ENCODE measurements at regions not wholly inside any gene's neighbourhood (a gene's known extent, or its start where the extent isn't known, plus 50 kb on each side); places are given as distances from the start of the nearest gene placed in this dataset.

DNA sequence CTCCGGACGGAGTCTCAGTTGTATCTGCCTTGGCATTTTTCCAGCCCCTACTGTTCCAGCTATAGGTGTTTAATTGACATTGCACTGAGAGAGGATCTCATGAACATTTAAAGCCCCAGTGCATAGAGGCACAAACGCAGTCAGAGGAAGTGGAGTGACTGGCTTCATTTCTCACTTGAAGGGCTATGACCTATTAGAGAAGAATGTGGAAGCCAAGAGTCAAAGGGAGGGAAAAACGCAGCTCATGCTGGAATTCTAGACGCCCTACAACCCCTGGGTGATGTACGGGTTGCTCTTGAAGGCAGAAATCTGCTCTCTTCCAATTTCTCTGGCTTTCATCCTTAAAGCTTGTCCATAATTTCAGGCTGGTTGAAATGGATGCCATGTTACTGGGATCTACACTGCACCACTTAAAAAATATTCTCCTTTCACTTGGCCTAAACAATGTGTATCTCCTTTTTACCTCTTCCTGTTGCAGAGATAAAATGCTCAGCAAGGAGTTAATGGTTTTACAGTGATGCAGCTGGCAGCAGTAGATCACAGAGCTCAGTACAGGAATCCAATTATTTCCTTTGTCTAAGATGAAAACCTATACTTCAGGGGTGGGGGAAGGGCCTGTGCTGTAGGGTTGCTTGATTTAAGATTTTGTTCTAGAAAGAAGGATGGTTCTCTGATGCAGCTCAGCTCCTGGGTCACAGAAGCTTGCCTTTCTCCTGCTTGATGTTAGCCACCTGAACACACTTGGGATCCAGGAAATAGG, 61.8 kb upstream of the MAMDC2 start:
- H3K27me3 Mint-ChIP-seq (ENCODE audit: low read depth) = no peaks in the 10 kb centered on the region; the same call in 1 of the 2 replicates
- no peak for DNase-seq (ENCODE audit: low spot score)
- no peak overlapping the region for H3K27ac Mint-ChIP-seq
- TF ChIP-seq ZNF263 (CRISPR knock-in tag; IDR thresholded peaks at IDR 0.05; ENCODE audit: low read depth) (no peak), ZNF671 (CRISPR knock-in tag; IDR thresholded peaks at IDR 0.05) (no peak), ZNF396 (CRISPR knock-in tag; IDR thresholded peaks at IDR 0.05; ENCODE audit: borderline replicate concordance) (no peak), TEAD1 (CRISPR knock-in tag; IDR thresholded peaks at IDR 0.05) (no peak), GTF2I (CRISPR knock-in tag; conservative IDR thresholded peaks at IDR 0.05) (no peak), IRF2 (CRISPR knock-in tag; IDR thresholded peaks at IDR 0.05; ENCODE audit: borderline replicate concordance, low read depth) (no peak), PREB (CRISPR knock-in tag; IDR thresholded peaks at IDR 0.05; ENCODE audit: borderline replicate concordance) (no peak), NR3C1 (CRISPR knock-in tag; conservative IDR thresholded peaks at IDR 0.05; ENCODE audit: low read depth) (no peak), NFATC4 (CRISPR knock-in tag; IDR thresholded peaks at IDR 0.05) (no peak)
- TF ChIP-seq, protein P1, sequence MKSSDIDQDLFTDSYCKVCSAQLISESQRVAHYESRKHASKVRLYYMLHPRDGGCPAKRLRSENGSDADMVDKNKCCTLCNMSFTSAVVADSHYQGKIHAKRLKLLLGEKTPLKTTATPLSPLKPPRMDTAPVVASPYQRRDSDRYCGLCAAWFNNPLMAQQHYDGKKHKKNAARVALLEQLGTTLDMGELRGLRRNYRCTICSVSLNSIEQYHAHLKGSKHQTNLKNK (CRISPR knock-in tag; IDR thresholded peaks at IDR 0.05) = no peak
- H3K9me3 Mint-ChIP-seq = peaks cover 16% of the 10 kb centered on the region
- H3K4me3 Mint-ChIP-seq = no peak overlapping the region
- peak; percentile 39 for ATAC-seq
- POLR2A ChIA-PET = no interaction called here
- H3K4me1 Mint-ChIP-seq = peaks cover 15% of the 10 kb centered on the region
- H3K36me3 Mint-ChIP-seq = no peaks in the 10 kb centered on the region
- CTCF ChIA-PET = interaction anchor here (2.2 to 4.9 kb wide), 3 partner anchors 10 to 131 kb away, joined by 9 to 25 read pairs (median 11); no protein-coding TSS in a partner anchor

- peaks cover 12% of the 10 kb centered on the region for H3K9me3 Mint-ChIP-seq
- no peak overlapping the region for H3K27ac Mint-ChIP-seq
- ATAC-seq = no peak
- H3K27me3 Mint-ChIP-seq (ENCODE audit: low read depth) = no peaks in the 10 kb centered on the region; the same call in none of the 2 replicates
- no peaks in the 10 kb centered on the region for H3K36me3 Mint-ChIP-seq
- H3K4me3 Mint-ChIP-seq = no peak overlapping the region
- POLR2A ChIA-PET = no interaction called here
- CTCF ChIA-PET = interaction anchor here (4.9 kb wide), 1 partner anchor 128 kb away, joined by 25 read pairs; no protein-coding TSS in a partner anchor
- no peak for DNase-seq (ENCODE audit: low spot score)
- H3K4me1 Mint-ChIP-seq = peaks cover 15% of the 10 kb centered on the region
- TF ChIP-seq E2F1 (CRISPR knock-in tag; IDR thresholded peaks at IDR 0.05) = no peak
- TF ChIP-seq ZNF232 (CRISPR knock-in tag; IDR thresholded peaks at IDR 0.05) = no peak
- no peak for TF ChIP-seq ATF2 (CRISPR knock-in tag; IDR thresholded peaks at IDR 0.05; ENCODE audit: borderline replicate concordance, low read depth)
- no peak for TF ChIP-seq E2F5 (CRISPR knock-in tag; IDR thresholded peaks at IDR 0.05)
- no peak for TF ChIP-seq NR1H2 (CRISPR knock-in tag; IDR thresholded peaks at IDR 0.05)
- TF ChIP-seq, protein P2, sequence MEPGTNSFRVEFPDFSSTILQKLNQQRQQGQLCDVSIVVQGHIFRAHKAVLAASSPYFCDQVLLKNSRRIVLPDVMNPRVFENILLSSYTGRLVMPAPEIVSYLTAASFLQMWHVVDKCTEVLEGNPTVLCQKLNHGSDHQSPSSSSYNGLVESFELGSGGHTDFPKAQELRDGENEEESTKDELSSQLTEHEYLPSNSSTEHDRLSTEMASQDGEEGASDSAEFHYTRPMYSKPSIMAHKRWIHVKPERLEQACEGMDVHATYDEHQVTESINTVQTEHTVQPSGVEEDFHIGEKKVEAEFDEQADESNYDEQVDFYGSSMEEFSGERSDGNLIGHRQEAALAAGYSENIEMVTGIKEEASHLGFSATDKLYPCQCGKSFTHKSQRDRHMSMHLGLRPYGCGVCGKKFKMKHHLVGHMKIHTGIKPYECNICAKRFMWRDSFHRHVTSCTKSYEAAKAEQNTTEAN (CRISPR knock-in tag; IDR thresholded peaks at IDR 0.05) = no peak
- no peak for TF ChIP-seq ZNF416 (CRISPR knock-in tag; IDR thresholded peaks at IDR 0.05)
- no peak for TF ChIP-seq RELA (CRISPR knock-in tag; IDR thresholded peaks at IDR 0.05; ENCODE audit: borderline replicate concordance)
- TF ChIP-seq, protein P3, sequence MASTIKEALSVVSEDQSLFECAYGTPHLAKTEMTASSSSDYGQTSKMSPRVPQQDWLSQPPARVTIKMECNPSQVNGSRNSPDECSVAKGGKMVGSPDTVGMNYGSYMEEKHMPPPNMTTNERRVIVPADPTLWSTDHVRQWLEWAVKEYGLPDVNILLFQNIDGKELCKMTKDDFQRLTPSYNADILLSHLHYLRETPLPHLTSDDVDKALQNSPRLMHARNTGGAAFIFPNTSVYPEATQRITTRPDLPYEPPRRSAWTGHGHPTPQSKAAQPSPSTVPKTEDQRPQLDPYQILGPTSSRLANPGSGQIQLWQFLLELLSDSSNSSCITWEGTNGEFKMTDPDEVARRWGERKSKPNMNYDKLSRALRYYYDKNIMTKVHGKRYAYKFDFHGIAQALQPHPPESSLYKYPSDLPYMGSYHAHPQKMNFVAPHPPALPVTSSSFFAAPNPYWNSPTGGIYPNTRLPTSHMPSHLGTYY (CRISPR knock-in tag; IDR thresholded peaks at IDR 0.05) = no peak
- no peak for TF ChIP-seq OVOL2 (CRISPR knock-in tag; IDR thresholded peaks at IDR 0.05; ENCODE audit: borderline replicate concordance)
- no peak for TF ChIP-seq ZNF263 (CRISPR knock-in tag; IDR thresholded peaks at IDR 0.05; ENCODE audit: low read depth)
- no peak for TF ChIP-seq E2F4 (CRISPR knock-in tag; IDR thresholded peaks at IDR 0.05; ENCODE audit: borderline replicate concordance, low read depth)
- TF ChIP-seq TEAD1 (CRISPR knock-in tag; IDR thresholded peaks at IDR 0.05) = no peak
- no peak for TF ChIP-seq ZNF423 (CRISPR knock-in tag; IDR thresholded peaks at IDR 0.05)
- TF ChIP-seq CBFB (CRISPR knock-in tag; IDR thresholded peaks at IDR 0.05; ENCODE audit: low read depth) = no peak
Observed at GRCh38 chr9:69984831-69985230, 58.8 kb upstream of the MAMDC2 start.
